Suprapubic skin (tissue), 4 donors: ENCODE measurements at regions not wholly inside any gene's neighbourhood (a gene's known extent, or its start where the extent isn't known, plus 50 kb on each side); places are given as distances from the start of the nearest gene placed in this dataset.

Source experiments
- CTCF ChIP-seq, 2 donors: fragments of 200-600 bp in 1 of 2; fragments of 450-650 bp in 1 of 2; sonication (generic) in 1 of 2; IDR thresholded peaks; one replicate each; pipeline ENCODE4 v1.5.1; 2016 to 2019; ENCODE audit warnings: antibody characterized with exemption in 2 of 2, mild to moderate bottlenecking in 1 of 2, moderate library complexity in 1 of 2
- POLR2A ChIP-seq, 2 donors: fragments of 450-650 bp; IDR thresholded peaks; one replicate each; pipeline ENCODE4 v1.6.1; 2017; ENCODE audit warnings: antibody characterized with exemption in 2 of 2, mild to moderate bottlenecking in 2 of 2, moderate library complexity in 2 of 2
- POLR2AphosphoS5 ChIP-seq, 3 donors: sonication (generic); formaldehyde crosslinking; IDR thresholded peaks; one replicate each; pipeline ENCODE4 v1.6.1; 2017; ENCODE audit warnings: antibody characterized with exemption in 3 of 3

- no peak for TF ChIP-seq CTCF (IDR thresholded peaks at IDR 0.05)
- no peak for TF ChIP-seq POLR2AphosphoS5 (IDR thresholded peaks at IDR 0.05)
- no peak for TF ChIP-seq POLR2A (IDR thresholded peaks at IDR 0.05)
These were observed 758.1 kb downstream of the RAPGEF2 start for GRCh38 chr4:159860945-159861344.
